Breast epithelium (tissue), 3 donors: ENCODE measurements at regions not wholly inside any gene's neighbourhood (a gene's known extent, or its start where the extent isn't known, plus 50 kb on each side); places are given as distances from the start of the nearest gene placed in this dataset.

Experiments
- POLR2AphosphoS5 ChIP-seq, 3 donors: sonication (generic); formaldehyde crosslinking; IDR thresholded peaks; one replicate each; pipeline ENCODE4 v1.6.1; 2017; ENCODE audit warnings: antibody characterized with exemption in 3 of 3
- TF ChIP-seq, protein P1 (sequence below), 3 donors: fragments of 450-650 bp; IDR thresholded peaks; one replicate each; pipeline ENCODE4 v1.5.1; 2016 to 2017; ENCODE audit warnings: antibody characterized with exemption in 3 of 3, mild to moderate bottlenecking in 3 of 3, moderate library complexity in 3 of 3

DNA sequence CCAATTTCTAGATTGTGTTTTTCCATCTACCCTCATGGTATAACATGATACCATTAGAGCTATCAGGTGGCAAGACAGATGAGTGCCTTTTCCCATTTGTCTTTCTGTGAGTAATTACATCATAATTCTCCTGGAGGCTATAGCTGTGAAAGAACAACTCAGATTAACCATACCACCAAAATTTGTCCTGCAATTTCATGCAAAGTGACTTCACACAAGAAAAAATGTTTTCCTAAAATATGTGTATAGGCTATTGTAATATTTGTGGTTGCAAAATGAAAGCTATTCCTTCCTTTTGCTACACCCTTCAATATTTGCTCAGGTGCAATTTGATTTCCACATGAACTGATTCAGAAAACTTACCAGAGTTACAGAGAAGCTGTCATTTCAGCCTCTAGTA is 547.7 kb upstream of the ID4 start:
- no peak for TF ChIP-seq POLR2AphosphoS5 (IDR thresholded peaks at IDR 0.05)
- TF ChIP-seq, protein P1, sequence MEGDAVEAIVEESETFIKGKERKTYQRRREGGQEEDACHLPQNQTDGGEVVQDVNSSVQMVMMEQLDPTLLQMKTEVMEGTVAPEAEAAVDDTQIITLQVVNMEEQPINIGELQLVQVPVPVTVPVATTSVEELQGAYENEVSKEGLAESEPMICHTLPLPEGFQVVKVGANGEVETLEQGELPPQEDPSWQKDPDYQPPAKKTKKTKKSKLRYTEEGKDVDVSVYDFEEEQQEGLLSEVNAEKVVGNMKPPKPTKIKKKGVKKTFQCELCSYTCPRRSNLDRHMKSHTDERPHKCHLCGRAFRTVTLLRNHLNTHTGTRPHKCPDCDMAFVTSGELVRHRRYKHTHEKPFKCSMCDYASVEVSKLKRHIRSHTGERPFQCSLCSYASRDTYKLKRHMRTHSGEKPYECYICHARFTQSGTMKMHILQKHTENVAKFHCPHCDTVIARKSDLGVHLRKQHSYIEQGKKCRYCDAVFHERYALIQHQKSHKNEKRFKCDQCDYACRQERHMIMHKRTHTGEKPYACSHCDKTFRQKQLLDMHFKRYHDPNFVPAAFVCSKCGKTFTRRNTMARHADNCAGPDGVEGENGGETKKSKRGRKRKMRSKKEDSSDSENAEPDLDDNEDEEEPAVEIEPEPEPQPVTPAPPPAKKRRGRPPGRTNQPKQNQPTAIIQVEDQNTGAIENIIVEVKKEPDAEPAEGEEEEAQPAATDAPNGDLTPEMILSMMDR (IDR thresholded peaks at IDR 0.05): no peak
